AG10803 (cell line): ENCODE measurements at regions not wholly inside any gene's neighbourhood (a gene's known extent, or its start where the extent isn't known, plus 50 kb on each side); places are given as distances from the start of the nearest gene placed in this dataset.

Experiments used
- DNase-seq: peaks from one replicate; pipeline ENCODE4 v3.0.0; 2010; ENCODE audit warnings: low read depth
- H3K4me3 ChIP-seq: 2 replicates; pipeline ENCODE4 v1.5.1; 2011; ENCODE audit warnings: mild to moderate bottlenecking, low read length, control low read depth
- CTCF ChIP-seq: conservative IDR thresholded peaks from 2 replicates; pipeline ENCODE4 v1.5.1; 2011; ENCODE audit warnings: mild to moderate bottlenecking, low read length, control low read depth, inconsistent platforms

- TF ChIP-seq CTCF: peak; percentile 38
- DNase-seq: no peak
- no peak overlapping the region for H3K4me3 ChIP-seq
Measured at GRCh38 chr6:84422380-84422968, 195.0 kb upstream of the CEP162 start.

GRCh38 chr6:84421031-84421430 lies 193.6 kb upstream of the CEP162 start:
- TF ChIP-seq CTCF: no peak
- no peak for DNase-seq
- no peak overlapping the region for H3K4me3 ChIP-seq

GRCh38 chr6:84417260-84417659 lies 189.8 kb upstream of the CEP162 start:
- DNase-seq: peak; percentile 54
- no peak for TF ChIP-seq CTCF
- H3K4me3 ChIP-seq: no peak overlapping the region

GRCh38 chr6:84416043-84416657 lies 188.7 kb upstream of the CEP162 start:
- H3K4me3 ChIP-seq: no peak overlapping the region
- no peak for TF ChIP-seq CTCF
- peak; percentile 35 for DNase-seq

- no peak for DNase-seq
- H3K4me3 ChIP-seq: no peak overlapping the region
- no peak for TF ChIP-seq CTCF
Measured at GRCh38 chr6:84415517-84415916, 188.1 kb upstream of the CEP162 start.

- no peak overlapping the region for H3K4me3 ChIP-seq
- no peak for TF ChIP-seq CTCF
- DNase-seq: no peak
Measured at GRCh38 chr6:84415068-84415467, 187.6 kb upstream of the CEP162 start.

GRCh38 chr6:84414531-84414930 lies 187.1 kb upstream of the CEP162 start:
- no peak overlapping the region for H3K4me3 ChIP-seq
- no peak for TF ChIP-seq CTCF
- no peak for DNase-seq
